Fibroblast of pulmonary artery (primary cell): ENCODE measurements at regions not wholly inside any gene's neighbourhood (a gene's known extent, or its start where the extent isn't known, plus 50 kb on each side); places are given as distances from the start of the nearest gene placed in this dataset.
"Not testable (repeated sequence)": the region's sequence is repeated elsewhere in the genome, so short reads cannot be mapped to it uniquely, and the experiment has no call there.

Experiments
- DNase-seq: peaks from one replicate; pipeline ENCODE4 v3.0.0-alpha.2; 2010; ENCODE audit warnings: low read depth
- H3K4me3 ChIP-seq: replicated peaks from 2 replicates; pipeline ENCODE4 v1.5.1; 2011; ENCODE audit warnings: low read depth, mild to moderate bottlenecking, control low read depth, low read length, moderate library complexity
- TF ChIP-seq, protein P1 (sequence below): IDR thresholded peaks from 2 replicates; pipeline ENCODE4 v1.5.1; 2011; ENCODE audit warnings: mild to moderate bottlenecking, control low read depth, low read length, inconsistent platforms; ENCODE audit errors: missing control alignments

DNA sequence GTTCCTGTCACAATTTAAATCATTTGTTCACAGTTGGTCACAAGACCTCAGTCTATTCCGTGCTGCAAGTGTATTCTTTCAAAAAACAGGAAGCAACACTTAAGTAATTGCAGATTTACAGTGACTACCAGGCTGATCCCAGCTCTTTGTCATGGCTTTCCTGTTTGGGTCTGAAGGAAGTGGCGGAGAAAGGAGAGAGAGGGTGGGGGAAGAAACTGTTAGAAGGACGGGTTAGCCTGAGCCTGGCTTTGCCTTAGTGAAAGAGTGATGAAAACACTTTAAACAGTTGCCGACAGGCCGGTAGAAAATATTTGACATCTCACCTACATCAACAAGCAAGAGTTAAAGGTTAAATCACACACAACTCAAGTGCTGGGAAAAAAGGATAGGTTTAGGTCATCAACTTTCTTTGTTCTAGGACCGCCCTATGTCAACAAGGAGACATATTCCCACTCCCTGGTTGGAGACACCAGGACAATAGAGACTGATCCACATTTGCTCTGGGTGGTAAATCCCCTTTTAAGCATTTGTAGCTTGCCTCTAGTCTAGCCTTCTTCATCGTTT lies 102.2 kb upstream of the DAB2 start:
- DNase-seq, result peak; percentile 75
- H3K4me3 ChIP-seq, result no peak overlapping the region

DNA sequence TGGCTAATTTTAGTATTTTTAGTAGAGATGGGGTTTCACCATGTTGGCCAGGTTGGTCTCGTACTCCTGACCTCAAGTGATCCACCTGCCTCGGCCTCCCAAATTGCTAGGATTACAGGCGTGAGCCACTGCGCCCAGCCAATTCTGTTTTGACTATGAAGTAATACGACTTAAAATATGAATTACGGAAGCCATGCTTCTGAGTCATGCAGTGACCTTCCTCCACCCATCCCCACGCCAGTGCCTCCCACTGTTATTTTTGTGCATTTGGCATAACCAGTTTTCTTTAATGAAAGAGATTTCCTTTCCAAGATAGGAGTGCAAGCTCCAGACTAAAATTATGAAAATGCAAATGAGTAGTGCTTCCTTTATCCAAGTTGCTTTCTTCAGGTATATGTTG lies 101.0 kb upstream of the DAB2 start:
- H3K4me3 ChIP-seq, result not testable (repeated sequence)
- peak; percentile 68 for DNase-seq

More for the DNA sequence above, 102.2 kb upstream of the DAB2 start:
- TF ChIP-seq, protein P1, sequence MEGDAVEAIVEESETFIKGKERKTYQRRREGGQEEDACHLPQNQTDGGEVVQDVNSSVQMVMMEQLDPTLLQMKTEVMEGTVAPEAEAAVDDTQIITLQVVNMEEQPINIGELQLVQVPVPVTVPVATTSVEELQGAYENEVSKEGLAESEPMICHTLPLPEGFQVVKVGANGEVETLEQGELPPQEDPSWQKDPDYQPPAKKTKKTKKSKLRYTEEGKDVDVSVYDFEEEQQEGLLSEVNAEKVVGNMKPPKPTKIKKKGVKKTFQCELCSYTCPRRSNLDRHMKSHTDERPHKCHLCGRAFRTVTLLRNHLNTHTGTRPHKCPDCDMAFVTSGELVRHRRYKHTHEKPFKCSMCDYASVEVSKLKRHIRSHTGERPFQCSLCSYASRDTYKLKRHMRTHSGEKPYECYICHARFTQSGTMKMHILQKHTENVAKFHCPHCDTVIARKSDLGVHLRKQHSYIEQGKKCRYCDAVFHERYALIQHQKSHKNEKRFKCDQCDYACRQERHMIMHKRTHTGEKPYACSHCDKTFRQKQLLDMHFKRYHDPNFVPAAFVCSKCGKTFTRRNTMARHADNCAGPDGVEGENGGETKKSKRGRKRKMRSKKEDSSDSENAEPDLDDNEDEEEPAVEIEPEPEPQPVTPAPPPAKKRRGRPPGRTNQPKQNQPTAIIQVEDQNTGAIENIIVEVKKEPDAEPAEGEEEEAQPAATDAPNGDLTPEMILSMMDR, result no peak

DNA sequence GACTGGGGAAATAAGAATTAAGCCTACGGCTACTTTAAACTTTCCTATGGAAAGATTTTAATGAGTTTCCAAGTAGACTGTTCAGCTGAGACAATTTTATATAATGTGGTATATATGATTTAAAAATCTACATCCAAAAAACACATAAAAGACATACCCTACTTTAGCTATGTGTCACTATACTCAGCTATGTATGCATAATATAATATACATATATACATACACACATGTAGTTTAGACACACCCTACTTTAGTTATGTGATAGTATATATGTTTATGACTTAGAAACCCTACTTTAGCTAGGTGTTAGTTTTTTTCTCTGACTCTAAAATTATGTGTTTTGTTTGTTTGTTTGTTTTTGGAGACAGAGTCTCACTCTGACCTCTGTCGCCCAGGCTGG lies 100.5 kb upstream of the DAB2 start:
- TF ChIP-seq, protein P1, result no peak
- DNase-seq, result no peak
- H3K4me3 ChIP-seq, result no peak overlapping the region

GRCh38 chr5:39523821-39524220 lies 99.0 kb upstream of the DAB2 start:
- peak; percentile 47 for DNase-seq
- TF ChIP-seq, protein P1, result no peak
- H3K4me3 ChIP-seq, result no peak overlapping the region

- TF ChIP-seq, protein P1, result no peak
- no peak for DNase-seq
Observed at GRCh38 chr5:39521940-39522590, 97.3 kb upstream of the DAB2 start.

GRCh38 chr5:39521098-39521860 lies 96.5 kb upstream of the DAB2 start:
- TF ChIP-seq, protein P1, result no peak
- H3K4me3 ChIP-seq, result no peak overlapping the region
- no peak for DNase-seq

More at GRCh38 chr5:39521940-39522590, 97.3 kb upstream of the DAB2 start:
- no peak overlapping the region for H3K4me3 ChIP-seq

DNA sequence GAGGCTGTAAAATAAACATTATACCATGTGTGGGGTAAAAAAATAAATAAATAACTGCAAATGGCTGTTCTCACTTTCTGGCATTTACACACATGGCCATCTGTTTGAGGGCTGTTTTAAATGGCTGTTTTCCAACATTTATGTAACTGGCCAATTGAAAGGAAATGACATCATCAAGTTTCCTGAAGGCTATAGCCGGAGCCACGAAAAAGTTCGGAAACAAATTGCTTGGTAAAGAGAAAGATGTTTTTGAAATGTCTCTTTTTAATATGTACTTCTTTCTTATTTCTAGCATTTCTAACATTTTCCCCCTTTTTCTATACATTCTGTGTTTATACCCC lies 95.4 kb upstream of the DAB2 start:
- TF ChIP-seq, protein P1, result no peak
- no peak overlapping the region for H3K4me3 ChIP-seq
- DNase-seq, result peak; percentile 96
